ENCODE measurements at regions not wholly inside any gene's neighbourhood (a gene's known extent, or its start where the extent isn't known, plus 50 kb on each side); places are given as distances from the start of the nearest gene placed in this dataset.

GRCh38 chr3:186487819-186488218 is 56.4 kb downstream of the CRYGS start:
- TF ChIP-seq CTCF (IDR thresholded peaks at IDR 0.05) = no peak
- no peak for TF ChIP-seq EZH2 (IDR thresholded peaks at IDR 0.05; ENCODE audit: borderline replicate concordance, insufficient read depth, low read depth, low read length, poor library complexity, severe bottlenecking)

Measured in B cell (primary cell).